Fibroblast of skin of abdomen (primary cell): ENCODE measurements at regions not wholly inside any gene's neighbourhood (a gene's known extent, or its start where the extent isn't known, plus 50 kb on each side); places are given as distances from the start of the nearest gene placed in this dataset.

ENCODE experiments used
- DNase-seq: peaks from one replicate; pipeline ENCODE4 v3.0.0-alpha.2; 2013

- no peak for DNase-seq
These were observed 175.4 kb upstream of the PELI2 start for GRCh38 chr14:55942826-55943225.

DNA sequence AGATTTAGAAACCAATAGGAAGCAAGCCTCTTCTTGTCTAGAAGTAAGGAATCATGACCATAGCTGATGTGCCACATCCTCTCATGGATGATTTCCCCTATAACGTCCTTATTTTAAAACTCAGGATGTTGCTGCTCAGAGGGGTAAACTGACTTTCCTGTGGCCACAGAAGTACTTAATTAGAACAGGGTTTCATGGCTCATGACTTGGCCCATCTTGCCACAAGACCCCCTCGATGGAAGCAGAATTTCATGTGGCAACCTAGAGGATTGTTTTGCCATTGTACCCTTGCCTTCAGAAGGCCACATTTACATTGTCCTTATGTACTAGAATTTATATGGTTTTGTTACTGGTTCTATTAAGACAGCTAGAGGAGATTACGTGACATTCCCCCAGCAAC lies 173.5 kb upstream of the PELI2 start:
- no peak for DNase-seq

GRCh38 chr14:55946231-55946630 lies 172.0 kb upstream of the PELI2 start:
- no peak for DNase-seq

DNA sequence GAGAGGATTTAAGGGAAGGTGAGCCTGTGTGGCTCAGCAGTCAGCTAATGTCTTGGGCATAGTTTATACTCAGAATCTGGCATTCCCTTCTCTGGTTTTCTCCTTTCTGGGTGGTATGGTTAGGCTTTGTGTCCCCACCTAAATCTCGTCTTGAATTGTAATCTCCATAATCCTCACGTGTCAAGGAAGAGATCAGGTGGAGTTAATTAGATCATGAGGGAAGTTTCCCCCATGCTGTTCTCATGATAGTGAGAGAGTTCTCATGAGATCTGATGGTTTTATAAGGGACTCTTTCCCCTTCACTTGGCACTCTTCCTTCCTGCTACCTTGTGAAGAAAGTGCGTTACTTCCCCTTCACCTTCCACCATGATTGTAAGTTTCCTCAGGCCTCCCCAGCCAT lies 169.8 kb upstream of the PELI2 start:
- no peak for DNase-seq

DNA sequence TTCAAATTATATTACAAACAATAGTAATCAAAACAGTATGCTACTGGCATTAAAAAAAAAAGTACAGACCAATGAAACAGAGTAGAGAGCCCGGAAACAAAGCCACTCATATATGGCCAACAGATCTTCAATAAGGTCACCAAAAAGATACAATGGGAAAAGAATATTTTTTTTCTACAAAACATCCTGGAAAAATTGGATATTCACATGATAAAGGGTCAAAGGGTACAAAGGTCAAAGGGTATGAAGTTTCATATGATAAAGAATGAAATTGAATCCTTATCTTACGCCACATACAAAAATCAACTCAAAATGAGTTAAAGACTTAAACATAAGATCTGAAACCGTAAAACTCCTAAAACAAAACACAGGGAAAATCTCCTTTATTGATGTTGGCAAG lies 168.5 kb upstream of the PELI2 start:
- DNase-seq = no peak

- DNase-seq = peak; percentile 13
These were observed 168.1 kb upstream of the PELI2 start for GRCh38 chr14:55950135-55950534.

DNA sequence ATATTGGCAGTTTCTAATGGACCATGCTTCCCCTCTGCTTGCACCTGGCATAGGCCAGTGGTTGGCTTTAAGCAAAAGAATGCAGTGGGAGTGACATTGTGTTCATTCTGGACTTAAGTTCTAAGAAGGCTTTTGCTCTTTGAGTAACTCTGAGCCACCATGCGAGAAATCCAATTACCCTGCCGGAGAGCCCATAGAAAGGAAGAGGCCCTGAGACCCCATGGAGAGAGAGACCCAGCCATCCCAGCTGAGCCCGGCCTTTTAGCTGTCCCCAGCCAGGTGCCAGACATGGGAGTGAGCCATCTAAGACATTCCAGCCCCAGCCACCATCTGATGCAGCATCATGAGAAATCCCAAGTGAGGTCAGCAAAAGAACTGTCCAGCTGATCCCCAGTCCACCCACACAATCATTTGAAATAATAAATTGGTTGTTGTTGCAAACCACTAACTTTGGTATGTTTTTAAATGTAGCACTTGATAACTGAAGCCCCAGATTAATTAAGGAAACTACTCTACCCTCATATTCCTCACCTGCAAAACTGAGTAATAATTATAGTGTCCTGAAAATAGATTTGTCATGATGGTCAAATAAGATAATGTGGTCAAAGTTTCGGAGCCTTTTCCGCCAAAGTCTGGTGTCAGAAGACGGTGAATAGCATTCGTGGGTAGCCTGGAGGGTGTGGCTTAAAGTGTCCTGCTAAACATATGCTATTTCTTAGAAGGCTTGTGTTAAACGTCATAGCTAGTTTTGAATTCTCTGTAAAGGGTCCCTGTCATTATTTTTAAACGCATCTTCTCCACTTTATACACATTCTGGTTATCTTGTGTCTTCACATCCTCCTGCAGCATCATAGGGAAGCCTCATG lies 166.6 kb upstream of the PELI2 start:
- DNase-seq = no peak

DNA sequence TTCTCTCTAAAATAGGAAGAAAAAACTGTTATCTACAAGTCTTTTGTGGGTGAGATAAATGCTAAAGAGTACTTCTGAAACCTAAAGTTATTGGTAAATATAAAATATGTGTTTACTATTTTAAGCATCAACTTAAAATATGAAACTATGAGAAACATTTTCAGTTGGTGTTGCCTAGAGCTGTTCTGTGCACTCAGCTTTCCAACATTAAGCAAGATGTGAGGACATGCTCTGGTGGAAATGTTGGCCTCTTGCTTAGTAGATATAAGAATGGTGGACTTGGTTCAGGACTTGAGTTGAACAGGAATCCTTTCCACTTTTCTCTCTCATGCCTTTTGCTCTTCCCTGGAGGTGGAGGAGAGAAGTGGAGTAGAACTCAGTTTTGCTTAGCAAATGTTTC lies 164.1 kb upstream of the PELI2 start:
- no peak for DNase-seq

- DNase-seq = no peak
These were observed 163.0 kb upstream of the PELI2 start for GRCh38 chr14:55955175-55955574.

DNA sequence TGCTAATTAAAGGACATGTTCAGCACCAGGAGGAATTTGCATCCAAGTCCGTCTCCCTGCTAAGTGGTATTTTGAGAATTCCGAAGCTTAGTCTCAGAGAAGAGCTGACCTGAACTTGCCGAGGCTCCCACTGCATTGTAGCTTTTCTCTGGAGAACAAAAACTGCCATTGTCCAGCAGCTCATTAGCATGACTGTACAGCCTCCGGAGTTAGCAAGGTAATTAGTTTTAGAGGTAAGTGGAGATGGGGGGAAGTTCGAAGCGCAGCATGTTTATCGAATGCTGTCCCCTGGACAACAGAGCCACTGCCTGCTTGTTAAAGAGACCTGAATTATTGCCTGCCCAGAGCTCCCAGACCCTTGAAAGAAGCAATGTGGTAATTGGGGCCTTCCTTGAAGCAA lies 160.3 kb upstream of the PELI2 start:
- no peak for DNase-seq

GRCh38 chr14:55963295-55963694 lies 154.9 kb upstream of the PELI2 start:
- DNase-seq = no peak

- DNase-seq = no peak
These were observed 154.1 kb upstream of the PELI2 start for GRCh38 chr14:55964091-55964490.

- DNase-seq = peak; percentile 4
These were observed 153.4 kb upstream of the PELI2 start for GRCh38 chr14:55964821-55965220.

DNA sequence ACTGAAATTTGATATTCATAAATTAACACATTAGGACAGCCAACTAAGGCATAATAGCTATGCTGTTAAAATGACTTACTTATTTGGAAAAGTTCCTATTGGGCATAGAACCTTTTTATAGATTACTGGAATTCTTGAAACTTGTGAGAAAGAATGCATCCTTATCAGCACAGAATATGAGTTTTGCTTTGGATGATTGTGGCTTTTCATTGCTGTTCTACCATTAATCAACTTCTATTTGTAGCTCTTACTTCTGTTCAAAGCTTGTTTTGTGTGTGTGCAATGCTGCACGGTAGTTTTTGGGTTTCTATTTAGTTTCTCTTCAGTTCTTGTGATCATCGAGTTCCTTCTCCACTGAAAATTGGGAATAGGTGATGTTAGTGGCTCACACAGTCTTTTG lies 152.4 kb upstream of the PELI2 start:
- peak; percentile 5 for DNase-seq

- peak; percentile 18 for DNase-seq
These were observed 149.5 kb upstream of the PELI2 start for GRCh38 chr14:55968741-55969140.

DNA sequence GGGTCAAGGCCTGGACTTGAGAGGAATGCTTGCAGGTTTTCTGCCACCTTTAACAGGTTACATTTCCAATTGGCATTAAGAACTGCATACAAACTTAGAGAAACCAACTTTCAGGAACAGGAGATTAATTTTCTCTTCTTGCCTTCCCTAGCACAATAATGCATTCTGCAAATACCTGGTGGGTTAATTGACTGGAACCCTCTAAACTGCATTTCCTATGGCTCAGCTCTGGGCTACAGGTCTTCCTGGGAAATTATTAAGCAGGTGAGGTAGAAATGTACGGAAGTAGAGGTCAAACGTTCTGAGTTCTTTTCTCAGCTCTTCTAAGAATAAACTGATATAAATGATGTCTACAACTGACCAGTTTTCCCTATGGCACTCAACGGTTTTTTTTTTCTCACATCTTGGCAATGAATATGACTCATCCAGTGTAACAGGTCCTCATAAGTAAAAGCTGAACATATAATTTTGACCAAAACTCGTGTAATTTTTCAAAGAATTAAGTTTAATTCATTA lies 144.9 kb upstream of the PELI2 start:
- DNase-seq = no peak

DNA sequence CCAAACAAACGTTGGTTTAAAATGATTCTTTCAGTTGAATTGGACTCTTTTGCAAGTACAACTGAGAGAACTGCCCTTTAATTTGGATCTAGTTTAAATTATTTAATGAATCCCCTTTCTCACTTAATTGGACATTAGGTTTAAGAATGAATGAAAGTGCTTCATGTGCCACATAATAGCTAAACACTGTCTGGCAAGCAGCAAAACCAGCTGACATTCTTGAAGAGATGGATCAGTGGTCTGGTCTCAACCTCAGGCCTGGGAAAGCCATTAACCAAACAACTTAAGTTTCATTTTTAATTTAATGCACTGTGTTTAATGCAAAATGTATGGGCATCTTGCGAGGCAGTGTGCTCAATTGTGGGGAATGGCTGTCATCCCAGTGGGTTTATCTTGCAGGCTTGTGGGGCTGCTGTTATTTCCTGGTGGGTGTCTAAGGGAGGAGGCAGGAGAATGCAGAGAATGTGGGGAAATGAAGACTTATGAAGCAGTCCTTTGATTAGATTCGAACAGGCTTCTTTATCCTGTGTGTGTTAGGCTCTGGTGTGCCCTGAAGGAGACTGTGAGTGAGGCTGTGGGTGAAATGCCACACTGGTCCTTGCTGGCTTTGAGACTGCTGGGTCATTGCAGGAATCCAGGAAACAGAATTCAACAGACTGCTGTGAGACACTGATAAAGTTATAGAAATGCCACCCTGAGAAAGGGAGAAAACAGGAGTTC lies 144.1 kb upstream of the PELI2 start:
- DNase-seq = no peak

DNA sequence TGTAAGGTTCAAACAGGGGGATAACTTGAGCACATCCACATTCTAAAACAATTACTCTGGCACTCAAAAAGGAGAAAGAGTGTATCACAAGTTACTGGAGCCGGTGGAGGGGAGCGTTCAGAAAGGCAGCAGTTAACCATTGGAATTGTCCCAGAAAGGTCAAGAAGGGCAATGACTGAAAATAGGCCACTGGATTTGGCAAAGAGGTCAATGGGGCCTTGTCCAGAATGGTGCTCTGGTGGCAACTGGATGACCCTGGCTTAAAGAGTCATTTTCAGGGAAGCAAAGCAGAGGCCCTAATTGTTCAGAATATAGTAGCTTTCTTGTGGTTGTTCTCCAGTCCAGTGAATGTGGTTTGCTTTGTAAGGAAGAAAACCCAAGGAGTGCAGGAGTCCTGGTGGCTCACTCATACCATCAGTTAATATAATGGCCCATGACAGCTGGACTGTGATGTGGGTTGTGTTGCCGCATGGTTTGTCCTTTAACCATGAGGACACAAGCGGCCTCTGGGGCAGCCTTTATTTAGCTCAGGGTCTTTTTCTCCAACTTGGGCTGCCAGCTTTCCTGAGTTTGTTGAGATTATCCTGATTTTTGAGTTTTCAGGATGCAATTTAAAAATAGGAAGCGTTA lies 142.8 kb upstream of the PELI2 start:
- no peak for DNase-seq

DNA sequence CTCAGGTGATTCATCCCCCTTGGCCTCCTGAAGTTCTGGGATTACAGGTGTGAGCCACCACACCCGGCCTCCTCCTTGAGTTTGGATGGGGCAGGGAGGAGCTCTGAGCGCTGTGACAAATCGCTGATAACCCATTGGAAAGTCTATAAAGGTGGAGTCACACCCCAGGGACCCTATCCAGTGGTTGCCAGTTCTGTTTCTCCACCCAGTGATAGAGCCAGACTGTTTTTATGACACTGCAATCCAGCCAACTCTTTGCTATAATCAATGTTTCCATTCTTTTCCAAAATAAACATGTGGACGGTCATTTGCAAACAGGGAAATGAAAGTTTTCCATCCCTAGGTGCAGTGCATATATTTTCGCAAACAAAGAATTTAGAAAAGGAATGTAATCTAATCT lies 142.0 kb upstream of the PELI2 start:
- no peak for DNase-seq

- DNase-seq = no peak
These were observed 141.6 kb upstream of the PELI2 start for GRCh38 chr14:55976655-55977054.

DNA sequence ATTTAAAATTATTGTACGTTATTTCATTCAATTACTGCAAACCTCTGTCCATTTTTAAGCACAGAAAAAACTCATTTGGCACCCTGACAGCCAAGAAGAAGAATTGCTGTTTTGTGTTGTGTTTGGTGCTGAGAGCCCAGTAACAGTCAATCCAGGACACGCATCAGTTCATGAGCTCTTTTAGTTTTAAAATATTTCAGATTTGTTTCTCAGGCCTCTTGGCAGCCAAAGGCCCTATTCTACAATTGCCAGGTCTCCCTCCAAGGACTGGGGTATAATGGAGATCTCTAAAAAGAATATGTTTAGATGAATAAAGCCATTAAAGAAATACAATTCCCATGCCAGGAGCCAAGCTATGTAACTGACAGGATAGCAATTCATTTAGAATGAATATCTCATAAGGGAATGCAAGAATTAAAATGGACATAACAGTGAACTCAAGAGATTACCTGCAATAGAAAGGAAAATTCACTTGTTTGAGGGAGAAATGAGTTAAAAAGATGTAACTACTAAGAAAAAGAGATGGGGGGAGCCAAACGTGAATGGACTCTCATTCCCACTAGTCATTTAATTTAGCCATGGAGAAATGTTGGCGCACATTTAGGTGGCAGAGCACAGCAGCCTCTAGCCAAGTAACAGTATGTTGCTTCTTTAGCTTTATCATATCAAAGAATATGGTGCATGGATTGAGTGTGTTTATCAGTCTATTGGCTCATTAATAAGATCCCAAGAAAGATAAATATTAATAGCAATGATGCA lies 140.6 kb upstream of the PELI2 start:
- no peak for DNase-seq

DNA sequence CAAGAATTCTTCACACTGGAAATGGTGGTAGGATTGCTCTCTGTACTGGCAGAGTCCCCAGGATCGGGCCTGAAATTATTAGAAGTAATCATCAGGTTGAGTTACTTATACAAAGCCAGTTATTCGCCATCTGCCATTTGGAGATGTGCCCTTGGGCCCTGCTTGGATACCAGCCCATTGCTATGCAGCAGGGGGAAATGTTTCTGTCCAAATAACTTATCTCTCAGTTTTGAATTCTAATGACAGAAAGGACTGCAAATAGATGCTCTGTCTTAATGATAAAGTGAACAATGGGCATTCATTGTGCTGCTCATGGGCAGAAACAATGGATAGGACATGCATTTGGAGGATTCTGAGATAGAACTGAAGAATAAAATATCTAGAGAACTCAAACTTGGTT lies 139.1 kb upstream of the PELI2 start:
- DNase-seq = no peak

DNA sequence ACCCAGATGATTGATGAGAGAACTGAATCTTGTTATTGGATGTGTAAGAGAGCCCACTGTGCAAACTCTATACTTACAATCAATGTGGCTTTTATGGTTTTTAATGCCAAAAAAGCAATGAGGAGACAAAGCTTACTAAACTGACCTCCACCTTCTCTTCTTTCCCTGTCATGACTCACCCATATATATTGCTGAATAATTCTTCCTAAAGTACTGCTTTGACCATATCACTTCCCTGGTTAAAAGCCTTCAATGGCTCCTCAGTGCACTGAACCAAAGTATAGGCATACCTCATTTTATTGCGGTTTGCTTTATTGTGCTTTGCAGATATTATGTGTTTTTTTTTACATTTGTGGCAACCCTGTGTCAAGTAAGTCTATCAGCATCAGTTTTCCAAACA lies 138.4 kb upstream of the PELI2 start:
- no peak for DNase-seq
